Transverse colon (tissue), 4 donors: ENCODE measurements at regions not wholly inside any gene's neighbourhood (a gene's known extent, or its start where the extent isn't known, plus 50 kb on each side); places are given as distances from the start of the nearest gene placed in this dataset.

Source experiments
- DNase-seq: peaks from one replicate; pipeline ENCODE4 v3.0.0-alpha.2; 2019
- H3K27ac ChIP-seq, 4 donors: fragments of 200-600 bp; sonication (generic); 2 replicates each; pipeline ENCODE4 v1.5.1; 2016 to 2018; ENCODE audit warnings: inconsistent platforms in 4 of 4
- H3K27me3 ChIP-seq: fragments of 200-600 bp; sonication (generic); 2 replicates; pipeline ENCODE4 v1.5.1; 2017; ENCODE audit warnings: inconsistent platforms
- H3K36me3 ChIP-seq, 4 donors: fragments of 200-600 bp; sonication (generic); 2 replicates each; pipeline ENCODE4 v1.5.1; 2017 to 2019; ENCODE audit warnings: inconsistent platforms in 4 of 4
- H3K4me1 ChIP-seq, 4 donors: fragments of 200-600 bp; sonication (generic); 2 replicates each; pipeline ENCODE4 v1.5.1; 2017 to 2020; ENCODE audit warnings: inconsistent platforms in 4 of 4
- H3K4me3 ChIP-seq, 4 donors: fragments of 200-600 bp; sonication (generic); 1 replicate in 1 of 4; 2 replicates in 3 of 4; pipeline versions ENCODE4 v1.5.1 to v1.6.1; 2017 to 2019; ENCODE audit warnings: inconsistent platforms in 4 of 4
- H3K9me3 ChIP-seq, 2 donors: fragments of 200-600 bp; sonication (generic); 2 replicates each; pipeline ENCODE4 v1.5.1; 2017 to 2019; ENCODE audit warnings: inconsistent platforms in 2 of 2
- CTCF ChIP-seq, 5 experiments: fragments of 200-600 bp in 3 of 5; fragments of 450-650 bp in 2 of 5; sonication (generic) in 3 of 5; IDR thresholded peaks; 1 replicate in 2 of 5; 2 replicates in 3 of 5; pipeline ENCODE4 v1.5.1; 2016 to 2017; ENCODE audit warnings: antibody characterized with exemption in 5 of 5, inconsistent platforms in 3 of 5, mild to moderate bottlenecking in 2 of 5, moderate library complexity in 1 of 5
- EP300 ChIP-seq: sonication (generic); formaldehyde crosslinking; IDR thresholded peaks from one replicate; pipeline ENCODE4 v1.6.1; 2017; ENCODE audit warnings: antibody characterized with exemption, low read depth
- POLR2A ChIP-seq: fragments of 450-650 bp; IDR thresholded peaks from one replicate; pipeline ENCODE4 v1.6.1; 2016; ENCODE audit warnings: antibody characterized with exemption, mild to moderate bottlenecking, moderate library complexity
- POLR2AphosphoS5 ChIP-seq, 3 donors: sonication (generic); formaldehyde crosslinking; IDR thresholded peaks; one replicate each; pipeline ENCODE4 v1.6.1; 2016; ENCODE audit warnings: antibody characterized with exemption in 3 of 3
- WGBS, 2 donors: methylation state at CpG; one replicate each; pipeline ENCODE4 v1.1.5; 2018; ENCODE audit warnings: low coverage in 1 of 2; 5-methylcytosine and 5-hydroxymethylcytosine counted together
- in situ Hi-C, 4 donors: fragments of 200-750 bp; cut with MboI; loops; one replicate each; pipeline versions ENCODE4 v1.15.0 to v1.15.1; 2017; ENCODE audit warnings: low sequenced_read_pairs in 3 of 4, low pct_ligation_motif_present in 1 of 4, low pct_unique_long_range_greater_than_20kb in 1 of 4
- intact Hi-C: fragments of 100-400 bp; cut with DNase I; formaldehyde crosslinking; loops from one replicate; pipeline ENCODE4 v1.15.1; 2023; ENCODE audit warnings: low total_unique reads

- DNase-seq: no peak
- Histone ChIP-seq H3K27me3 (no peaks in the 10 kb centered on the region), H3K4me1 (peaks cover 0 to 9% (median 0%) of the 10 kb centered on the region in 4 donors), H3K27ac (no peak overlapping the region), H3K4me3 (no peak overlapping the region), H3K36me3 (no peaks in the 10 kb centered on the region), H3K9me3 (no peaks in the 10 kb centered on the region)
- 63 to 66% methylated on average over 7 of the region's 7 CpGs for WGBS, 2 donors
- intact Hi-C loops (no loop called here), in situ Hi-C loops (no loop called here)
- TF ChIP-seq CTCF (IDR thresholded peaks at IDR 0.05) (no peak), POLR2A (no peak), EP300 (no peak), POLR2AphosphoS5 (IDR thresholded peaks at IDR 0.05) (no peak)
Measured at GRCh38 chr12:47577206-47577989, 128.4 kb downstream of the RPAP3 start.

GRCh38 chr12:47576289-47576945 is 129.4 kb downstream of the RPAP3 start:
- intact Hi-C loops: no loop called here
- no peak overlapping the region for H3K27ac ChIP-seq

GRCh38 chr12:47574252-47575021 is 131.4 kb downstream of the RPAP3 start:
- TF ChIP-seq POLR2A (no peak), POLR2AphosphoS5 (IDR thresholded peaks at IDR 0.05) (no peak), CTCF (IDR thresholded peaks at IDR 0.05) (no peak), EP300 (no peak)
- no peak for DNase-seq
- in situ Hi-C loops (no loop called here), intact Hi-C loops (no loop called here)
- no peaks in the 10 kb centered on the region for H3K36me3 ChIP-seq
- no peaks in the 10 kb centered on the region for H3K27me3 ChIP-seq
- no peak overlapping the region for H3K4me3 ChIP-seq
- H3K9me3 ChIP-seq: no peaks in the 10 kb centered on the region
- WGBS, 2 donors: 100% methylated on average over 1 of the region's 1 CpG
- no peak overlapping the region for H3K27ac ChIP-seq
- peaks cover 0 to 9% (median 0%) of the 10 kb centered on the region in 4 donors for H3K4me1 ChIP-seq

More at GRCh38 chr12:47576289-47576945, 129.4 kb downstream of the RPAP3 start:
- WGBS, 2 donors: 43 to 56% methylated on average over 6 to 7 of the region's 7 CpGs
- H3K36me3 ChIP-seq: no peaks in the 10 kb centered on the region
- in situ Hi-C loops: no loop called here
- no peak for DNase-seq
- peaks cover 0 to 9% (median 0%) of the 10 kb centered on the region in 4 donors for H3K4me1 ChIP-seq
- TF ChIP-seq POLR2AphosphoS5 (IDR thresholded peaks at IDR 0.05) (no peak), POLR2A (no peak), EP300 (no peak), CTCF (IDR thresholded peaks at IDR 0.05) (no peak)
- H3K9me3 ChIP-seq: no peaks in the 10 kb centered on the region
- no peaks in the 10 kb centered on the region for H3K27me3 ChIP-seq
- H3K4me3 ChIP-seq: no peak overlapping the region

- no peak overlapping the region for H3K27ac ChIP-seq
- H3K4me3 ChIP-seq: no peak overlapping the region
- no peak for TF ChIP-seq POLR2AphosphoS5 (IDR thresholded peaks at IDR 0.05)
- no peak for TF ChIP-seq POLR2A
- no peak for TF ChIP-seq EP300
- TF ChIP-seq CTCF (IDR thresholded peaks at IDR 0.05): no peak
- no peaks in the 10 kb centered on the region for H3K27me3 ChIP-seq
- H3K4me1 ChIP-seq: peaks cover 0 to 9% (median 0%) of the 10 kb centered on the region in 4 donors
- intact Hi-C loops: no loop called here
- no peaks in the 10 kb centered on the region for H3K36me3 ChIP-seq
- 86% methylated on average over 1 of the region's 1 CpG; no CpG with 5 or more reads in 1 of the 2 donors for WGBS, 2 donors
- H3K9me3 ChIP-seq: no peaks in the 10 kb centered on the region
- DNase-seq: no peak
- in situ Hi-C loops: no loop called here
Measured at GRCh38 chr12:47573146-47573659, 132.6 kb downstream of the RPAP3 start.
